NCI-H345 (cell line): ENCODE measurements at regions not wholly inside any gene's neighbourhood (a gene's known extent, or its start where the extent isn't known, plus 50 kb on each side); places are given as distances from the start of the nearest gene placed in this dataset.

Experiments used
- DNase-seq: peaks from one replicate; lab custom pipeline; 2025; lab: John Stamatoyannopoulos, UW

DNA sequence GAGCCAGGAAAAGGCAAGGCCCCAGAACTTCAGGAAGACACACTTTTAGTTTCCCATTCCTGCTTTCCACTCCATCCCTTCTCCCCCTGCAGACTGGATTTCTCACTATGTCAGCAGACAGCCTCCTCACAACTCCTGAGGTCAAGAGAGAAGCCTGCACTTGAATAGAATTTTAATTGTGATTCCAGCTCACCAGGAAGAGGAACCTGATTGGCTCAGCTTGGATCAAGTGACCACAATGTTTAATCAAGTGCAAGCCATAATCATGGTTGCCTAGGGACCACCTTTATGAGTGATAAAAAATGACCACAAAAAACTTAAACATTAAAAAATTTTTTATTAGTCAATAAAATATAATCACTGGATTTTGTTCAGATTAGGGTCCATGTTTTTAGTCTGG is 244.7 kb upstream of the RHOBTB1 start:
- no peak for DNase-seq

DNA sequence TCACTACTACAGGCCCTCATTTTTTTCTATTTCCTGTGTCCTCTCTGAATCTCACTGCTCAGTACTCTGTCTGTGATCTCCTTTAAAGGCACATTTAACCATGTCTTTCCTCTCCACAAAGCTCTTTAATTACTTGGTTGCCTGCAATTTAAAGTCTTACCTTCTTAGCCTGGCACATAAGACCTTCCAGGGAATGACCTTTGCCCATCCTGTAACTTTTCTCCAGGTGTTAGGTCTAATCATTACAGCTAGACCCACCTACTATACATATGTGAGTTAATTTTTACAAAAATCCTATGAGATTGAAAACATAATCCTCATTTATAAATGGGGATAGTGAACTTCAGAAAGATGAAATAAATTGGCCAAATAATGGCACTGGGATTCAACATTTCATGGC is 244.1 kb upstream of the RHOBTB1 start:
- DNase-seq, result no peak

GRCh38 chr10:61187601-61188000 is 243.6 kb upstream of the RHOBTB1 start:
- DNase-seq, result no peak

GRCh38 chr10:61186408-61186807 is 242.4 kb upstream of the RHOBTB1 start:
- no peak for DNase-seq

DNA sequence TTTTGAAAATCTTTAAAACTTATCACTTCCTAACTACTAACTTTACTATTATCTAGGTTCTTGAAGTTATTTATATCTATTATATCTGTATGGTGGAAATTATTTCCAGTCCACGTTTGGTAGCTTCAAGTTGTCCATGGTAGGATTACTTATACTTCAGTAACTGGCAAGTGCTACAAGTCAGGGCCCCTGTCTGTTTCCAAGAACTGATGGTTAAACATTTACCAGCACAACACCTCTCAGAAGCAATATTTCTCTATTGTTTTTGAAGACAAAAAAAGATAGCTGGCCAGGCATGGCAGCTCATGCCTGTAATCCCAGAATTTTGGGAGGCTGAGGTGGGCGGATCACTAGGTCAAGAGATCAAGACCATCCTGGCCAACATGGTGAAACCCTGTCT is 240.4 kb upstream of the RHOBTB1 start:
- DNase-seq, result no peak

- DNase-seq, result no peak
Observed at GRCh38 chr10:61183967-61184366, 240.0 kb upstream of the RHOBTB1 start.

DNA sequence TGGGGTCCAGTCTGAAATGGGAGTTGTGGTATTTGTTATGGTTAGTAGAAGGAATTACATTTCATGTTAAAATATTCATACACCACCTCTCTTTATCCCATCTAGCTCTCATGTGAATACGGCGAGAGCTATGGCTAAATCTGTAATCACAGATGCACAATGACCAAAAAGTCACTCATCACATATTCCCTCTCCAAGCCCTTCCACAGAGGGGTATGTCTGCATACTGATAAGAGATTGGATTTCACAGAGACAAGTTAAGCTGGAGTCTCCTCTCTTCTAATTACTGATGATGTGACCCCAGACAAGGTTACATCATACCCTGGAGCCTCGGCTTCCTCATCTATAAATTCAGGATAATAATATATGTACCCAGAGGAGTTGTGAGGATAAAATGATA is 237.8 kb upstream of the RHOBTB1 start:
- no peak for DNase-seq

DNA sequence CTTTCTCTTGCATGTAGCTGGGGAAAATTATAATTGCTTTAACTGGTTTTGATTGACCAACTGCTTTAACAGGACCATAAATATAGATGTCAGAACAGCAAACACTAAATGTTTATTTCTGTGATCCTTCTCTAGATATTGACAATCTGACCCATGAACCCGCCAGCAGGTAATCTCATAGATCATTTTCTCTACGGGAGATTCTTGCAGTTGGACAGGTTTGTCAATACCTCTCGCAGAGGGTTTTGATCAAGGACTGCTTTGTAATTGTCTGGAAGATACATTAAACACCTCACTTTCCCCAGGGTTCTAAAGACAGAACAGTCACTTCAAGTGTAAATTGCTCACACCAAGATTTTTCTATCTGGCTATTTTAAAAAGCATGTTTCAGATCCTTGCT is 235.8 kb upstream of the RHOBTB1 start:
- peak; percentile 21 for DNase-seq

DNA sequence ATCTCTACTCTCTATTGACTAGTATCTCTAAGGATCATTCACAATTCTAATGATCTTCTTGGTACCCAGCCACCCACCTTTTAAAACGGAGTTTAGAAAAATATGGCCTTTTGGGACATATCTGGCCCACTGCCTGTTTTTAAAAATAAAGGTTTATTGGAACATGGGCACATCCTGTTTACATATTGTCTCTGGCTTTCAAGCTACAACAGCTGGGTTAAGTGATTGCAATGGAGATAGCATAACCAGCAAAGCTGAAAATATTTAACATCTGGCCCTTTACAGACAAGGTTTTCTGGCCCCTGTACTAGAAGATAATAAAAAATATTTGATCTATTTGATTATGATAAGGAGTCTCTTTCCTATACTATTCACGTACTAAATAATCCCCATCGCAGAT is 232.4 kb upstream of the RHOBTB1 start:
- no peak for DNase-seq

- DNase-seq, result no peak
Observed at GRCh38 chr10:61175316-61175715, 231.3 kb upstream of the RHOBTB1 start.

GRCh38 chr10:61173450-61173849 is 229.5 kb upstream of the RHOBTB1 start:
- DNase-seq, result no peak

GRCh38 chr10:61172182-61172926 is 228.4 kb upstream of the RHOBTB1 start:
- DNase-seq, result no peak

DNA sequence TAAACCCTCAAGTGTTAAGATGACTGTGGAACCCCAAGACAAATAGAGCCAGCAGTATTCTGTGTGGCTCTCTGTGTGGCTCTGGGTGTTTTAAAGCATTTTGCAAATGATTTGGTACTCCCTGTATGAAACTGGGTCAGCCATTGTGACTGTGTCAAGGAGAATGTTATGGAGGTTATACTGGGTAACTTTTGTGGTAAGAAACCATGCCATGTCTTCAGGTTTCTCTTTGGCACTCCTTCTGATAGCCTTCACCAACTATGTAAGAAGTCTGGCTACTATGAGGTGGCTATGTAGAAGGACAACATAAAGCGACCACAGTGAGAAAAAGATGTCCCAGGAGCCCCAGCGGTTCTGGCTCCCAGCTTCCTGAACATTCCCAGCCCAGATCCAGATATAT is 226.6 kb upstream of the RHOBTB1 start:
- no peak for DNase-seq

DNA sequence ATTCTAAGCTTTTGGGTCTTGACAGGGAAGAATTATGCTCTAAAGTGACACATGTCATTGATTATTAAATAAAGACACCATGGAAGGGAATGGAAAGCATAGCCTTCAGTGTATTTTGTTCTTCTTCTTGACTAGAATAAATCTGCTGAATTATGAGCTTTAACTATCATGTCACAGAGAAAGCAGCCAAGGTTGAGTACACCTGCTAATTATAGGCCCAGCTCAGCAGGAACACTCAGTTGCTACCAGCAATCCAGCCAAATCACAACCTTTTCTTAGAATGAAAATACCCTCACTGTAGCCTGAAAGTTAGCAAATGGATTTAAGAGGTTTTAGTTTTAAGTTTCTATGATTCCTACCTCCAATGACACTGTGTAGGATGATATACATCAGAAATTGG is 225.3 kb upstream of the RHOBTB1 start:
- DNase-seq, result no peak

- no peak for DNase-seq
Observed at GRCh38 chr10:61166489-61166888, 222.5 kb upstream of the RHOBTB1 start.

DNA sequence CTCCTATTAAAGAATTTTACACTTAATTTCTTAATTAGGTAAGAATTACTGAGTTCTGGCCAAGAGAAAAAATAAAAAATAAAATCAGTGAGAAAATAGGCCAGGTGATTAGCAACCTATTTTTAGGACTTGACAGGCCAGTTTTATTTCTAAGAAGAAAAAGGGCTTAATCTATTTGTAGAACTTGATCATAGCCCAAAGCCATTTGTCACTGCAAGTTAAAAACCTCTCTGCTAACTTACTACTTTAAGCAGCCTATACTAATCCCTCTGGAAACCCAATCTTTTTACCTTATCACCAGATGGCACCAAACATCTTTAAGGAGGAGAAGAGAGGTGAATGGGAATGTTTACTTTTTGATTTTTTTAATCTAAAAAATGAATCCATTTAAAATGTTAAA is 222.1 kb upstream of the RHOBTB1 start:
- DNase-seq, result no peak

- DNase-seq, result no peak
Observed at GRCh38 chr10:61164458-61165160, 220.6 kb upstream of the RHOBTB1 start.

DNA sequence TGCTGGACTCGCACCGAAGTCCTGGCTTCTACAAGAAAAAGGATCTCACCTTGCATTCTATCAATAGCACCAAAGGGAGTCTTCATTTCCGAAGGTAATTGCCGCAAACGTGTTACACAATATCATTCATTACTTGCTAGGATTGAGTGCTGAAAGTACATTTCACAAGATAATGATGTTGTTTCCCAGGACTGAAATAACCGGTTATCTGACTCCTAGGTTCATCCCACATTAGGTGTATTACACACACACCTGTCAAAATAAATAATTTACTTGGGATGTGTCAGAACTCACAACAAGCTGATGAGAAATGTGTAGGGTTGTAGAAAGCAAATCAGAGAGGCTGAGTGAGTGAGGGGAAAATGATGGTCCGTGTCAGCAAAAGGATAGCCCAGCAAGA is 219.4 kb upstream of the RHOBTB1 start:
- no peak for DNase-seq

GRCh38 chr10:61160253-61160652 is 216.3 kb upstream of the RHOBTB1 start:
- no peak for DNase-seq

DNA sequence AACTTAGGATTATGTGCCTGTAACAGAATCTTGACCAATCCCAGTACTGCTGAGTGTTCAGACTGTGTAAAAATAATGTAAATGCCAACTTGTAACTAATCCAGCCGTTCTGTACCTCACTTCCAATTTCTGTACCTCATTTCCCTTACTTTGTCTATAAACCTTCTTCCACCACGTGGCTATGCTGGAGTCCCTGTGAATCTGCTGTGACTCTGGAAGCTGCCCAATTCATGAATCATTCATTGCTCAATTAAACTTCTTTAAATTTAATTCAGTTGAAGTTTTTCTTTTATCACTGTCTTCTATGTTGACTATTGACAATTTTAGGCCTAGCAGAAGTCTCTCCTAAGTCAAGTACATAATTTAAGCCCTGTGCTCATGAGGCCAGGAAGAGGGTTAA is 215.3 kb upstream of the RHOBTB1 start:
- no peak for DNase-seq

GRCh38 chr10:61157182-61157581 is 213.2 kb upstream of the RHOBTB1 start:
- DNase-seq, result no peak

DNA sequence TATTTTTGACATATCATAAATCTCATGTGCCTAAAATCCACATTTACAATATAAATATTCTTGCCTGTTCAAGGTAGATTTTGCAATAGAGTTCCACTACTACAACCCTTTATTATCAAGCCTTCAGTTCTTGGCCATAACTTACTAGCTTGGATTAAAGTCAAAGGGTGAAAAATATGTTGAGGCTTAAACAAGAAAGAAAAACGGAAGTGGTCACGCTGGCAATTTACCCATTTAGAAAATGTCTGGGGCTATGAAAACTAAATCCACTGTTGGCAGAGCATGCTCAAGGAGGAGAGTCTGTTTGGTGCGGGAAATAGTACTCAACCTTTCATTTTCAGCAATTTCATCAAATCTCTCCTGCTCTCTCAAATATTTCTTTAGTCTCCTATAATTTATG is 209.8 kb upstream of the RHOBTB1 start:
- DNase-seq, result no peak

DNA sequence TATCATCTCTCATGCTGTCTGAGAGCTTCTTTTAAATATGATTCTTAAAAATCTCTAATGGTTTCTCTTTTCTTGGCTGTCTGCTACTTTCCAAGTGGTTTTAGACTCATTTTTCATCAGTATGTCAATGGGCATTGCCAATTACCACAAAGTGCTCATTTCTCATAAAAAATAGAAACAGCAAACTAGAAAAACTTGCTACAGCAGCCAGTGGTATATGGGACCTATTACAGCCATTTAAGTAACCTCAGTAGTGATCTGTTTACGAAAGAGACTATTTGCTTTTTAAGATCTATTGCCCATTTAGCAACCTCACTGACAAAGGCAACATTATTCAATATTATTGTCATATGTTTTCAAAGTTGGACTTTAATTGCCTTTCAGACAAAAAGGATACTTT is 207.1 kb upstream of the RHOBTB1 start:
- DNase-seq, result no peak

- DNase-seq, result no peak
Observed at GRCh38 chr10:61148451-61148850, 204.5 kb upstream of the RHOBTB1 start.
